GM12891 (cell line): ENCODE measurements at regions not wholly inside any gene's neighbourhood (a gene's known extent, or its start where the extent isn't known, plus 50 kb on each side); places are given as distances from the start of the nearest gene placed in this dataset.

Experiments used
- POLR2A ChIP-seq: IDR thresholded peaks from 2 replicates; pipeline ENCODE4 v1.6.1; 2011; ENCODE audit warnings: low read depth, low read length, control low read depth
- POLR2AphosphoS5 ChIP-seq: IDR thresholded peaks from 2 replicates; pipeline ENCODE4 v1.6.1; 2011; ENCODE audit warnings: low read depth, low read length, control low read depth
- SPI1 ChIP-seq: IDR thresholded peaks from 2 replicates; pipeline ENCODE4 v1.6.1; 2011; ENCODE audit warnings: low read depth, low read length, control low read depth
- TAF1 ChIP-seq: IDR thresholded peaks from 2 replicates; pipeline ENCODE4 v1.6.1; 2011; ENCODE audit warnings: low read depth, low read length, control low read depth

GRCh38 chr4:178233906-178234305, 791.7 kb upstream of the AGA start:
- TF ChIP-seq TAF1 (no peak), POLR2A (no peak), SPI1 (no peak), POLR2AphosphoS5 (no peak)
